GM12878 (cell line): ENCODE measurements at regions not wholly inside any gene's neighbourhood (a gene's known extent, or its start where the extent isn't known, plus 50 kb on each side); places are given as distances from the start of the nearest gene placed in this dataset.

Experiments used
- ATAC-seq: fragments of 200-7000 bp; cut with Tn5 transposase; 3 replicates; pipeline ENCODE4 v1.9.1; 2020; ENCODE audit warnings: mild to moderate bottlenecking, moderate library complexity
- BruUV-seq: library from RNA; stranded (reverse); fragments of 400-500 nt; replicated peaks from 2 replicates; lab custom pipeline; 2021; lab: Mats Ljungman, UMichigan
- CTCF ChIA-PET: fragments of 300-600 bp; sonication (Branson Sonifier 250); formaldehyde crosslinking; extraction: SDS; loops from one replicate; lab custom pipeline; 2021; ENCODE audit warnings: inconsistent platforms; lab: Yijun Ruan, JAX
- POLR2A ChIA-PET: fragments of 350-600 bp; formaldehyde crosslinking; extraction: SDS; loops from one replicate; lab custom pipeline; 2021; ENCODE audit warnings: inconsistent platforms; lab: Charles Lee
- RAD21 ChIA-PET: fragments of 300-600 bp; sonication (Branson Sonifier 250); formaldehyde crosslinking; loops from one replicate; lab custom pipeline; 2023; ENCODE audit warnings: antibody characterized with exemption; ENCODE audit not compliant: unreplicated experiment; lab: Charles Lee
- SMC1A ChIA-PET: fragments of 300-600 bp; sonication (Branson Sonifier 250); formaldehyde crosslinking; loops from one replicate; lab custom pipeline; 2023; ENCODE audit not compliant: unreplicated experiment, uncharacterized antibody; lab: Charles Lee
- DNase-seq: peaks from one replicate; pipeline ENCODE4 v3.0.0-alpha.2; 2011; ENCODE audit warnings: low read depth, low spot score
- FAIRE-seq: peaks from 3 replicates; lab custom pipeline; 2011; peaks lifted over from hg19 to GRCh38; lab: Jason Lieb, UNC
- H2AFZ ChIP-seq: 2 replicates; pipeline ENCODE4 v1.6.0; 2011; ENCODE audit warnings: low read depth, low read length, control low read depth; ENCODE audit not compliant: control insufficient read depth
- H3K27ac ChIP-seq: 2 replicates; pipeline ENCODE4 v1.5.1; 2011; ENCODE audit warnings: control low read depth; ENCODE audit not compliant: control insufficient read depth, insufficient read depth
- H3K27me3 ChIP-seq, 2 experiments: replicated peaks in 1 of 2; 2 replicates each; pipeline versions ENCODE4 v1.6.0 to v1.6.1; 2011; ENCODE audit warnings: low read length in 1 of 2; ENCODE audit not compliant: control insufficient read depth in 2 of 2, insufficient read depth in 2 of 2
- H3K36me3 ChIP-seq, 2 experiments: 2 replicates each; pipeline ENCODE4 v1.5.1; 2011; ENCODE audit warnings: low read length in 1 of 2; ENCODE audit not compliant: control insufficient read depth in 2 of 2, insufficient read depth in 2 of 2
- H3K4me1 ChIP-seq: 2 replicates; pipeline ENCODE4 v1.6.1; 2011; ENCODE audit warnings: mild to moderate bottlenecking, low read length, moderate library complexity, mixed read lengths; ENCODE audit not compliant: control insufficient read depth, insufficient read depth
- H3K4me2 ChIP-seq: 2 replicates; pipeline ENCODE4 v1.6.0; 2011; ENCODE audit warnings: control low read depth; ENCODE audit not compliant: control insufficient read depth, insufficient read depth
- H3K4me3 ChIP-seq: fragments of 200-600 bp; sonication (generic); 2 replicates; pipeline ENCODE4 v1.5.1; 2016
- H3K79me2 ChIP-seq: 2 replicates; pipeline ENCODE4 v1.6.0; 2011; ENCODE audit warnings: low read length; ENCODE audit not compliant: control insufficient read depth, insufficient read depth
- H3K9ac ChIP-seq: 2 replicates; pipeline ENCODE4 v1.8.0; 2011; ENCODE audit warnings: low read length, control low read depth, mixed read lengths; ENCODE audit not compliant: control insufficient read depth, insufficient read depth
- H3K9me3 ChIP-seq: replicated peaks from 3 replicates; pipeline ENCODE4 v1.5.1; 2011; ENCODE audit warnings: mild to moderate bottlenecking, low read length; ENCODE audit not compliant: control insufficient read depth, insufficient read depth
- H4K20me1 ChIP-seq: 2 replicates; pipeline ENCODE4 v1.6.0; 2011; ENCODE audit not compliant: control insufficient read depth, insufficient read depth
- CTCF ChIP-seq, 3 experiments: IDR thresholded peaks in 2 of 3; conservative IDR thresholded peaks in 1 of 3; 2 replicates each; pipeline ENCODE4 v1.5.1; 2011; ENCODE audit warnings: low read depth in 3 of 3, low read length in 3 of 3, mild to moderate bottlenecking in 3 of 3, control low read depth in 2 of 3, moderate library complexity in 2 of 3, inconsistent platforms in 1 of 3, mixed read lengths in 1 of 3; ENCODE audit not compliant: control insufficient read depth in 2 of 3, insufficient read depth in 1 of 3; ENCODE audit errors: extremely low read depth in 1 of 3
- MEF2A ChIP-seq: IDR thresholded peaks from 2 replicates; pipeline ENCODE4 v1.6.1; 2011; ENCODE audit warnings: low read depth, mild to moderate bottlenecking, low read length, moderate library complexity; ENCODE audit not compliant: insufficient read depth
- TCF7 ChIP-seq: IDR thresholded peaks from 2 replicates; pipeline ENCODE4 v1.6.1; 2014; ENCODE audit warnings: antibody characterized with exemption, borderline replicate concordance
- WGBS: methylation state at CpG from one replicate; pipeline ENCODE4 v1.1.6; 2016; ENCODE audit warnings: low lambda C conversion rate; ENCODE audit not compliant: insufficient replicate concordance, insufficient coverage; ENCODE audit errors: missing lambda C conversion rate; 5-methylcytosine and 5-hydroxymethylcytosine counted together
- in situ Hi-C: fragments of 300-500 bp; cut with MboI; formaldehyde crosslinking; loops from 9 replicates; pipeline ENCODE4 v1.14.3; 2018; ENCODE audit warnings: mixed read lengths
- intact Hi-C: fragments of 100-400 bp; cut with micrococcal nuclease; formaldehyde crosslinking; loops from one replicate; pipeline ENCODE4 v1.14.2; 2022; ENCODE audit not compliant: unreplicated experiment
- TF ChIP-seq, protein P1 (sequence below): fragments of 450-650 bp; IDR thresholded peaks from 2 replicates; pipeline ENCODE4 v1.6.1; 2014; ENCODE audit warnings: mild to moderate bottlenecking
- TF ChIP-seq, protein P2 (sequence below): IDR thresholded peaks from 2 replicates; pipeline ENCODE4 v1.6.1; 2011; ENCODE audit warnings: borderline replicate concordance, low read depth, mild to moderate bottlenecking, moderate library complexity, mixed read lengths, low read length; ENCODE audit not compliant: insufficient read depth; ENCODE audit errors: extremely low read length

DNA sequence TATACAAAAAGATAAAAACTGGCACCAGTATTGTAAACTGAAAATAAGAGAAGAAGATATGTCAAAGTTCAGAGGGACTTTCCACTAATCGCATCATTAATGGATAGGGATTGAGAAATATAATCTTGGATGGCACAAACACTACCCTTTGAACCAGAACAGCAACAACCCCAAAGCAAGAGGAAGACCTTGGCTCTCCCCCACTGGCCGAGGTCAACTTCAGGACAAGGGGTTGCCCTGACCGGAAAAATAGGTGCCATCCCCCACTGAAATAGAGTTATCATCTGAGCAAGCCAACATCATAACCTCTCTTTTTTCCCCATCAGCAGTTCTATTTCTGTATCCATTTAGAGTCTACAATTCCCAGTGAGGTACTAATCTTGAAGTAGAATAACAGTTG is 72.4 kb upstream of the PCED1B start (continued):
- TF ChIP-seq CTCF (IDR thresholded peaks at IDR 0.05 in 2 of 3, conservative IDR thresholded peaks at IDR 0.05 in 1 of 3; ENCODE audit: control insufficient read depth in 2 of 3, extremely low read depth in 1 of 3, insufficient read depth in 1 of 3, low read depth in 3 of 3, low read length in 3 of 3) (no peak), TCF7 (no peak), MEF2A (no peak)
- TF ChIP-seq, protein P1, sequence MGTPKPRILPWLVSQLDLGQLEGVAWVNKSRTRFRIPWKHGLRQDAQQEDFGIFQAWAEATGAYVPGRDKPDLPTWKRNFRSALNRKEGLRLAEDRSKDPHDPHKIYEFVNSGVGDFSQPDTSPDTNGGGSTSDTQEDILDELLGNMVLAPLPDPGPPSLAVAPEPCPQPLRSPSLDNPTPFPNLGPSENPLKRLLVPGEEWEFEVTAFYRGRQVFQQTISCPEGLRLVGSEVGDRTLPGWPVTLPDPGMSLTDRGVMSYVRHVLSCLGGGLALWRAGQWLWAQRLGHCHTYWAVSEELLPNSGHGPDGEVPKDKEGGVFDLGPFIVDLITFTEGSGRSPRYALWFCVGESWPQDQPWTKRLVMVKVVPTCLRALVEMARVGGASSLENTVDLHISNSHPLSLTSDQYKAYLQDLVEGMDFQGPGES: no peak

- no TSS peak for BruUV-seq
- Histone ChIP-seq H3K9ac (no peak overlapping the region), H3K4me3 (no peak overlapping the region), H3K4me1 (no peaks in the 10 kb centered on the region), H3K27ac (no peak overlapping the region), H2AFZ (no peak overlapping the region), H4K20me1 (no peaks in the 10 kb centered on the region), H3K4me2 (no peak overlapping the region), H3K36me3 (no peaks in the 10 kb centered on the region), H3K9me3 (no peaks in the 10 kb centered on the region), H3K79me2 (no peaks in the 10 kb centered on the region), H3K27me3 (no peaks in the 10 kb centered on the region)
- RAD21 ChIA-PET: no interaction called here
- WGBS: 0% methylated on average over 1 of the region's 1 CpG
- TF ChIP-seq, protein P2, sequence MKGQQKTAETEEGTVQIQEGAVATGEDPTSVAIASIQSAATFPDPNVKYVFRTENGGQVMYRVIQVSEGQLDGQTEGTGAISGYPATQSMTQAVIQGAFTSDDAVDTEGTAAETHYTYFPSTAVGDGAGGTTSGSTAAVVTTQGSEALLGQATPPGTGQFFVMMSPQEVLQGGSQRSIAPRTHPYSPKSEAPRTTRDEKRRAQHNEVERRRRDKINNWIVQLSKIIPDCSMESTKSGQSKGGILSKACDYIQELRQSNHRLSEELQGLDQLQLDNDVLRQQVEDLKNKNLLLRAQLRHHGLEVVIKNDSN: no peak
- in situ Hi-C loops (loop anchor here (10.0 to 25.0 kb wide), 2 partner anchors 678 to 875 kb away; no protein-coding TSS in a partner anchor), intact Hi-C loops (no loop called here)
- DNase-seq: no peak
- SMC1A ChIA-PET: no interaction called here
- no peak for FAIRE-seq
- POLR2A ChIA-PET: no interaction called here
- ATAC-seq: no peak
- CTCF ChIA-PET: no interaction called here
These were observed 66.9 kb upstream of the PCED1B start for GRCh38 chr12:47012552-47012951.
